ENCODE measurements at regions not wholly inside any gene's neighbourhood (a gene's known extent, or its start where the extent isn't known, plus 50 kb on each side); places are given as distances from the start of the nearest gene placed in this dataset.

DNA sequence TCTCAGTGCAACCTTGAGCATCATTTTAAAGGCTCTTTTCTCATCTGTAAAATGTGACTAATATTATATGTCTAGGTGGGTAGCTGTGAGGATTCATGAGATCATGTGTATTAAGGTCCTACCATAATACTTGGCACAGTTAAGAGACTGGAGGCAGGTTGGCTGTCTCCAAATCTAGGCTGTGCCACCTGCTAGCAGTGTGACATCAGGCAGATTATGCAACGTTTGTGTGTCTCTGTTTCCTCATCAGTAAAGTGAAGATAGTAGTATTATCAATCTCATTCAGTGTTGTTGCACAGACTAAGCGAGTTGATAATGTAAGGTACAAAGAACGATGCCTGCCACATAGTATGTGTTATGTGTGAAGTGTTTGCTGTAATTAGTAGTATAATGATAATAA lies 227.4 kb downstream of the SAMD5 start:
- H3K27me3 Mint-ChIP-seq (ENCODE audit: low read depth), result no peaks in the 10 kb centered on the region
- no peaks in the 10 kb centered on the region for H3K9me3 Mint-ChIP-seq
- peaks cover 30% of the 10 kb centered on the region for H3K4me1 Mint-ChIP-seq
- H3K27ac Mint-ChIP-seq, result no peak overlapping the region
- no peak overlapping the region for H3K4me3 Mint-ChIP-seq
- no peaks in the 10 kb centered on the region for H3K36me3 Mint-ChIP-seq
- TF ChIP-seq, protein P1, sequence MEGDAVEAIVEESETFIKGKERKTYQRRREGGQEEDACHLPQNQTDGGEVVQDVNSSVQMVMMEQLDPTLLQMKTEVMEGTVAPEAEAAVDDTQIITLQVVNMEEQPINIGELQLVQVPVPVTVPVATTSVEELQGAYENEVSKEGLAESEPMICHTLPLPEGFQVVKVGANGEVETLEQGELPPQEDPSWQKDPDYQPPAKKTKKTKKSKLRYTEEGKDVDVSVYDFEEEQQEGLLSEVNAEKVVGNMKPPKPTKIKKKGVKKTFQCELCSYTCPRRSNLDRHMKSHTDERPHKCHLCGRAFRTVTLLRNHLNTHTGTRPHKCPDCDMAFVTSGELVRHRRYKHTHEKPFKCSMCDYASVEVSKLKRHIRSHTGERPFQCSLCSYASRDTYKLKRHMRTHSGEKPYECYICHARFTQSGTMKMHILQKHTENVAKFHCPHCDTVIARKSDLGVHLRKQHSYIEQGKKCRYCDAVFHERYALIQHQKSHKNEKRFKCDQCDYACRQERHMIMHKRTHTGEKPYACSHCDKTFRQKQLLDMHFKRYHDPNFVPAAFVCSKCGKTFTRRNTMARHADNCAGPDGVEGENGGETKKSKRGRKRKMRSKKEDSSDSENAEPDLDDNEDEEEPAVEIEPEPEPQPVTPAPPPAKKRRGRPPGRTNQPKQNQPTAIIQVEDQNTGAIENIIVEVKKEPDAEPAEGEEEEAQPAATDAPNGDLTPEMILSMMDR (IDR thresholded peaks at IDR 0.05; ENCODE audit: unreplicated experiment), result no peak
- no peak for DNase-seq (ENCODE audit: low spot score in 2 of 2, unreplicated experiment in 2 of 2)

DNA sequence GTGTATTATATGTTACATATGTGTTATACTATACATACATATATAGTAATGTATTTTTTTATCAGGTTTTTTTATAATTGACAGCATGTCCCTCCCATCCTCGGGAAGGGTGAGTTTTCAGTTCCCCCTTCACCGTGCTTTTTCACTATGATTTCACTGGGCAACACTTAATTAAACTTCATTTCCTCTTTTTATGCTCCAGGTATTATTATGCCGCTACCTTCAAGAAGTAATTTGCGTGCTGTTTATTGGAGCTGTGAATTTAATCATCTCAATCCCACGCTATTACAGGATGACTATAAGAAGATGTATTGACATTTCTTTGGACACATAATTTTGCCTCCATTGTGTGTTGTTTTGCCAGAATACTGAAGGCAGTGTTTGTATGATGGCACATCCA lies 228.6 kb downstream of the SAMD5 start:
- H3K27ac Mint-ChIP-seq, result peak overlapping the region; percentile 18
- no peaks in the 10 kb centered on the region for H3K36me3 Mint-ChIP-seq
- H3K4me3 Mint-ChIP-seq, result no peak overlapping the region
- DNase-seq (ENCODE audit: low spot score in 2 of 2, unreplicated experiment in 2 of 2), result no peak
- peaks cover 30% of the 10 kb centered on the region for H3K4me1 Mint-ChIP-seq
- no peaks in the 10 kb centered on the region for H3K27me3 Mint-ChIP-seq (ENCODE audit: low read depth)
- no peaks in the 10 kb centered on the region for H3K9me3 Mint-ChIP-seq
- TF ChIP-seq, protein P1 (IDR thresholded peaks at IDR 0.05; ENCODE audit: unreplicated experiment), result no peak

GRCh38 chr6:147738099-147738498 lies 229.6 kb downstream of the SAMD5 start:
- TF ChIP-seq, protein P1 (IDR thresholded peaks at IDR 0.05; ENCODE audit: unreplicated experiment), result no peak
- peak overlapping the region; percentile 28 for H3K4me3 Mint-ChIP-seq
- no peaks in the 10 kb centered on the region for H3K9me3 Mint-ChIP-seq
- no peaks in the 10 kb centered on the region for H3K27me3 Mint-ChIP-seq (ENCODE audit: low read depth)
- DNase-seq (ENCODE audit: low spot score in 2 of 2, unreplicated experiment in 2 of 2), result no peak
- peak overlapping the region; percentile 64 for H3K27ac Mint-ChIP-seq
- no peaks in the 10 kb centered on the region for H3K36me3 Mint-ChIP-seq
- H3K4me1 Mint-ChIP-seq, result peaks cover 30% of the 10 kb centered on the region

GRCh38 chr6:147738516-147739162 lies 230.1 kb downstream of the SAMD5 start:
- H3K36me3 Mint-ChIP-seq, result no peaks in the 10 kb centered on the region
- H3K4me1 Mint-ChIP-seq, result peaks cover 30% of the 10 kb centered on the region
- peak overlapping the region; percentile 28 for H3K4me3 Mint-ChIP-seq
- no peaks in the 10 kb centered on the region for H3K9me3 Mint-ChIP-seq
- DNase-seq (ENCODE audit: low spot score in 2 of 2, unreplicated experiment in 2 of 2), result no peak
- TF ChIP-seq, protein P1 (IDR thresholded peaks at IDR 0.05; ENCODE audit: unreplicated experiment), result no peak
- H3K27ac Mint-ChIP-seq, result peak overlapping the region; percentile 64
- H3K27me3 Mint-ChIP-seq (ENCODE audit: low read depth), result no peaks in the 10 kb centered on the region

DNA sequence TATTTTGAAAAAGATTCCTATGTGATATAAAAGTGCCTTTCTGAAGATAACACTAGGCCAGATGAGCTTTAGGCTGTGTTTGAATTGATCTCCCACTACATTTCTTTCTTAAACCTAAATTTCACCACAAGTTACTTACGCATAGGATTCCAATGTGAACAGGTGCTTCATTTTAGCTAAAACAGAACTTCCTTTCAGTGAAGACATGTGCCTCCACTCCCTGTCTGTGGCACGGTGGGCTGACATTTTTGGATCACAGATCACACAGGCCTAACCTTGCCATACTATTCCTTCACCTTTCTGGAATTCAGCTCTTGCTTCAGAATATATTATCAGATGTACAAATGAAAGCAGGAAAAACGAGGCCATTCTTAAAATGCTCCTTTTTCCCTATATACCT lies 231.8 kb downstream of the SAMD5 start:
- DNase-seq (ENCODE audit: low spot score in 2 of 2, unreplicated experiment in 2 of 2), result no peak
- H3K4me3 Mint-ChIP-seq, result no peak overlapping the region
- TF ChIP-seq, protein P1 (IDR thresholded peaks at IDR 0.05; ENCODE audit: unreplicated experiment), result no peak

DNA sequence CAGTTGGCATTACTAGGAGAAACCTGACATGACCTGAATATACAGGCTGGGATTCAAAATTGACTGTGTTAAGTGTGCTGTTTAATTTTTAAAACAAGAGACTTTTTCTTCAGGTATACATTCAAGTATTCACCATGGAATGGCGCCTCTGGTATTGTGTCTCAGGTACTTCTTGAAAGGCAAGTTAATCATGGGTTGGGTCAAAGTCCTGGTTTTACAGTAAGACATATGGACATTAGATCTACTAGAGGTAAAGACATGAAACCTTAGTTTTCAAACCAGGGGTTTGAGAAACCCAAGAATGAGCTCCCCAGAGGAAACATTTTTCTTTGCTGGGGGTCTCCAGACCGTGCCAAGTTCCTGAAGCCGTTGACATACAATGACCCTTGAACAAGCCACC lies 232.4 kb downstream of the SAMD5 start:
- Mint-ChIP-seq H3K27ac (no peak overlapping the region), H3K27me3 (ENCODE audit: low read depth) (no peaks in the 10 kb centered on the region), H3K9me3 (no peaks in the 10 kb centered on the region), H3K36me3 (no peaks in the 10 kb centered on the region), H3K4me1 (peaks cover 28% of the 10 kb centered on the region), H3K4me3 (no peak overlapping the region)
- TF ChIP-seq, protein P1 (IDR thresholded peaks at IDR 0.05; ENCODE audit: unreplicated experiment), result no peak
- DNase-seq (ENCODE audit: low spot score in 2 of 2, unreplicated experiment in 2 of 2), result no peak

More for the DNA sequence above, 231.8 kb downstream of the SAMD5 start:
- Mint-ChIP-seq H3K27ac (no peak overlapping the region), H3K27me3 (ENCODE audit: low read depth) (no peaks in the 10 kb centered on the region), H3K9me3 (no peaks in the 10 kb centered on the region), H3K4me1 (peaks cover 28% of the 10 kb centered on the region), H3K36me3 (no peaks in the 10 kb centered on the region)

Data from mesothelial cell of epicardium (in vitro differentiated cells).